Activated B cell treated with CpG ODN at 0.5 μM for 24 hours (primary cell): ENCODE measurements at regions not wholly inside any gene's neighbourhood (a gene's known extent, or its start where the extent isn't known, plus 50 kb on each side); places are given as distances from the start of the nearest gene placed in this dataset.

ENCODE experiments used
- ATAC-seq: fragments of 200-7000 bp; cut with Tn5 transposase; one replicate; pipeline ENCODE4 v1.10.0; 2021; ENCODE audit warnings: low read depth, mild to moderate bottlenecking, moderate library complexity
- CTCF ChIA-PET: fragments of 350-600 bp; sonication (Branson Sonifier 250); formaldehyde crosslinking; loops from one replicate; lab custom pipeline; 2021; ENCODE audit warnings: antibody characterized with exemption; lab: Charles Lee
- POLR2A ChIA-PET: fragments of 350-600 bp; sonication (Branson Sonifier 250); formaldehyde crosslinking; loops from one replicate; lab custom pipeline; 2021; ENCODE audit warnings: antibody characterized with exemption; lab: Charles Lee
- DNase-seq: peaks from one replicate; pipeline ENCODE4 v3.0.0; 2022
- H3K27ac Mint-ChIP-seq: one replicate; pipeline ENCODE4 v1.8.0; 2020; ENCODE audit warnings: mixed read lengths
- H3K27me3 Mint-ChIP-seq: one replicate; pipeline ENCODE4 v1.8.0; 2021; ENCODE audit warnings: mixed read lengths
- H3K36me3 Mint-ChIP-seq: one replicate; pipeline ENCODE4 v1.8.0; 2021; ENCODE audit warnings: low read depth, mixed read lengths
- H3K4me1 Mint-ChIP-seq: one replicate; pipeline ENCODE4 v1.8.0; 2021; ENCODE audit warnings: mixed read lengths
- H3K4me3 Mint-ChIP-seq: one replicate; pipeline ENCODE4 v1.8.0; 2020; ENCODE audit warnings: mild to moderate bottlenecking, mixed read lengths
- H3K9me3 Mint-ChIP-seq: one replicate; pipeline ENCODE4 v1.8.0; 2020; ENCODE audit warnings: mixed read lengths
- CTCF ChIP-seq: fragments of 200-600 bp; IDR thresholded peaks from one replicate; pipeline ENCODE4 v1.8.0; 2022; ENCODE audit warnings: antibody characterized with exemption, mild to moderate bottlenecking
- intact Hi-C: fragments of 100-400 bp; cut with micrococcal nuclease; formaldehyde crosslinking; loops from one replicate; pipeline ENCODE4 v1.15.1; 2024

- DNase-seq, result no peak
- no peak overlapping the region for H3K4me3 Mint-ChIP-seq
- intact Hi-C loops, result no loop called here
- peaks cover 22% of the 10 kb centered on the region for H3K27me3 Mint-ChIP-seq
- no peaks in the 10 kb centered on the region for H3K4me1 Mint-ChIP-seq
- H3K36me3 Mint-ChIP-seq, result no peaks in the 10 kb centered on the region
- no peak for TF ChIP-seq CTCF
- CTCF ChIA-PET, result no interaction called here
- ATAC-seq, result no peak
- H3K27ac Mint-ChIP-seq, result no peak overlapping the region
- no peaks in the 10 kb centered on the region for H3K9me3 Mint-ChIP-seq
- POLR2A ChIA-PET, result no interaction called here
Measured at GRCh38 chr9:134967547-134967930, 49.8 kb upstream of the FCN1 start.

- DNase-seq (peak; percentile 6), ATAC-seq (no peak)
- TF ChIP-seq CTCF, result no peak
- H3K27me3 Mint-ChIP-seq, result peaks cover 22% of the 10 kb centered on the region
- no peak overlapping the region for H3K27ac Mint-ChIP-seq
- POLR2A ChIA-PET, result no interaction called here
- H3K4me1 Mint-ChIP-seq, result no peaks in the 10 kb centered on the region
- H3K4me3 Mint-ChIP-seq, result no peak overlapping the region
- no peaks in the 10 kb centered on the region for H3K36me3 Mint-ChIP-seq
- H3K9me3 Mint-ChIP-seq, result no peaks in the 10 kb centered on the region
- CTCF ChIA-PET, result no interaction called here
- intact Hi-C loops, result no loop called here
Measured at GRCh38 chr9:134968011-134968822, 50.5 kb upstream of the FCN1 start.

- ChIA-PET POLR2A (no interaction called here), CTCF (no interaction called here)
- ATAC-seq (no peak), DNase-seq (no peak)
- Mint-ChIP-seq H3K36me3 (no peaks in the 10 kb centered on the region), H3K4me1 (no peaks in the 10 kb centered on the region), H3K9me3 (no peaks in the 10 kb centered on the region), H3K27ac (no peak overlapping the region), H3K4me3 (no peak overlapping the region), H3K27me3 (peaks cover 22% of the 10 kb centered on the region)
- no peak for TF ChIP-seq CTCF
- intact Hi-C loops, result no loop called here
Measured at GRCh38 chr9:134968823-134969090, 51.0 kb upstream of the FCN1 start.

- no peaks in the 10 kb centered on the region for H3K9me3 Mint-ChIP-seq
- peaks cover 22% of the 10 kb centered on the region for H3K27me3 Mint-ChIP-seq
- H3K27ac Mint-ChIP-seq, result no peak overlapping the region
- H3K4me1 Mint-ChIP-seq, result no peaks in the 10 kb centered on the region
- ChIA-PET CTCF (no interaction called here), POLR2A (no interaction called here)
- TF ChIP-seq CTCF, result no peak
- no peaks in the 10 kb centered on the region for H3K36me3 Mint-ChIP-seq
- H3K4me3 Mint-ChIP-seq, result no peak overlapping the region
- ATAC-seq (no peak), DNase-seq (peak; percentile 6)
- intact Hi-C loops, result no loop called here
Measured at GRCh38 chr9:134969156-134970045, 51.7 kb upstream of the FCN1 start.

- Mint-ChIP-seq H3K4me3 (no peak overlapping the region), H3K9me3 (no peaks in the 10 kb centered on the region), H3K36me3 (no peaks in the 10 kb centered on the region), H3K4me1 (no peaks in the 10 kb centered on the region), H3K27me3 (peaks cover 22% of the 10 kb centered on the region), H3K27ac (no peak overlapping the region)
- no peak for DNase-seq
- ChIA-PET CTCF (no interaction called here), POLR2A (no interaction called here)
- TF ChIP-seq CTCF, result no peak
- intact Hi-C loops, result no loop called here
- ATAC-seq, result no peak
Measured at GRCh38 chr9:134970198-134970597, 52.5 kb upstream of the FCN1 start.
